NT2/D1 (cell line): ENCODE measurements at regions not wholly inside any gene's neighbourhood (a gene's known extent, or its start where the extent isn't known, plus 50 kb on each side); places are given as distances from the start of the nearest gene placed in this dataset.
"Not testable (repeated sequence)": the region's sequence is repeated elsewhere in the genome, so short reads cannot be mapped to it uniquely, and the experiment has no call there.

ENCODE experiments used
- DNase-seq: peaks from one replicate; pipeline ENCODE4 v3.0.0-alpha.2; 2011; ENCODE audit warnings: low read depth, low spot score
- H3K27me3 ChIP-seq: 2 replicates; pipeline ENCODE4 v1.6.0; 2011; ENCODE audit warnings: mild to moderate bottlenecking; ENCODE audit not compliant: insufficient read length, insufficient read depth
- H3K36me3 ChIP-seq: 2 replicates; pipeline ENCODE4 v1.6.1; 2011; ENCODE audit warnings: mild to moderate bottlenecking, low read length, mixed read lengths; ENCODE audit not compliant: insufficient read depth, insufficient read length
- H3K4me1 ChIP-seq: 2 replicates; pipeline ENCODE4 v1.5.1; 2011; ENCODE audit not compliant: insufficient read depth, insufficient read length
- H3K4me3 ChIP-seq: 2 replicates; pipeline ENCODE4 v1.5.1; 2011; ENCODE audit warnings: low read depth; ENCODE audit not compliant: insufficient read length
- H3K9ac ChIP-seq: 2 replicates; pipeline ENCODE4 v1.6.0; 2011; ENCODE audit warnings: low read depth; ENCODE audit not compliant: insufficient read length
- H3K9me3 ChIP-seq: 2 replicates; pipeline ENCODE4 v1.5.1; 2011; ENCODE audit warnings: mild to moderate bottlenecking, low read length; ENCODE audit not compliant: insufficient read depth
- SUZ12 ChIP-seq: IDR thresholded peaks from 2 replicates; pipeline ENCODE4 v1.6.1; 2011; ENCODE audit not compliant: insufficient read length, insufficient read depth; ENCODE audit errors: extremely low read depth
- YY1 ChIP-seq: IDR thresholded peaks from 2 replicates; pipeline ENCODE4 v1.6.1; 2011; ENCODE audit not compliant: insufficient read length, insufficient read depth
- ZNF274 ChIP-seq: IDR thresholded peaks from 2 replicates; pipeline ENCODE4 v1.6.1; 2011; ENCODE audit warnings: mild to moderate bottlenecking, low read depth, low read length

- Histone ChIP-seq H3K4me3 (no peak overlapping the region), H3K27me3 (no peaks in the 10 kb centered on the region), H3K9ac (no peak overlapping the region), H3K4me1 (peaks cover 3% of the 10 kb centered on the region), H3K9me3 (peaks cover 8% of the 10 kb centered on the region; the same call in 1 of the 2 replicates), H3K36me3 (no peaks in the 10 kb centered on the region)
- DNase-seq = no peak
- TF ChIP-seq SUZ12 (no peak), YY1 (no peak), ZNF274 (no peak)
Observed at GRCh38 chr12:131596115-131596514, 114.8 kb upstream of the SFSWAP start.

DNA sequence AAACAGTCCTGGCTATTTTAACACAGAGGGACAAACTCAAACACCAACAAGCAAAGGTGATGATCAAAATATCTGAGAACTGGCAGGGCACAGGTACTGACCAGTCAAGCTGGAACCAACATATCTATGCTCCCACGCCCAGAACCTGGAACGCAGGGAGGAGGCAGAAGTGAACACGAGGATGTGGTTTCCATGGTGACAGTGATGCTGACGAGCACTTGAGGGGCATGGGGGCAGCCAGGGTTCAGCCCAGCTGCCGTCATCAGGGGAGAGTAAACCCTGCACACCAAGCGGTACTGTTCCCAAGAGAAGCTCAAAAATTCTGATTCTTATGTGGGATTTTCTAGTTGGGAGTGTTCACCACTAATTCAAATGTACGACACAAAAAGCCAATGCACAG, 113.6 kb upstream of the SFSWAP start:
- H3K4me1 ChIP-seq = peaks cover 3% of the 10 kb centered on the region
- DNase-seq = no peak
- TF ChIP-seq ZNF274 = no peak
- TF ChIP-seq SUZ12 = no peak
- TF ChIP-seq YY1 = no peak
- peaks cover 4% of the 10 kb centered on the region; the same call in 1 of the 2 replicates for H3K9me3 ChIP-seq
- no peaks in the 10 kb centered on the region for H3K27me3 ChIP-seq
- no peak overlapping the region for H3K9ac ChIP-seq
- no peaks in the 10 kb centered on the region for H3K36me3 ChIP-seq
- H3K4me3 ChIP-seq = no peak overlapping the region

DNA sequence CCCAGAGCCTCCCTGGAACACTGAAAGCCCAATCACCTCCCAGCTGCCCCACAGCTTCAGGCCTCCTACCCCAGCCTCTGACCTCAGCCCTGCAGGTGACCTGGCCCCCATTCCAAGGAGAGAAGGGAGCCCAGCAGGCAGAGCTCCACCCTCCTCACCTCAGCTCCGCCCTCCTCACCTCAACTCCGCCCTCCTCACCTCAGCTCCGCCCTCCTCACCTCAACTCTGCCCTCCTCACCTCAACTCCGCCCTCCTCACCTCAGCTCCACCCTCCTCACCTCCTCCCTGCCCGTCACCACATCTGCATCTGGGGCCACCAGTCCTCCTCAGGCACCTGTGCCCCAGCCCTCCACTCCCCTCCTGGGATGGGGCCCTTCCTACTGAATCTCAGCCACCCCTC, 112.2 kb upstream of the SFSWAP start:
- Histone ChIP-seq H3K9me3 (no peaks in the 10 kb centered on the region), H3K4me3 (no peak overlapping the region), H3K27me3 (no peaks in the 10 kb centered on the region), H3K36me3 (no peaks in the 10 kb centered on the region), H3K4me1 (no peaks in the 10 kb centered on the region), H3K9ac (no peak overlapping the region)
- no peak for DNase-seq
- TF ChIP-seq SUZ12 = no peak
- no peak for TF ChIP-seq YY1
- TF ChIP-seq ZNF274 = no peak

- no peaks in the 10 kb centered on the region for H3K36me3 ChIP-seq
- no peaks in the 10 kb centered on the region for H3K27me3 ChIP-seq
- no peaks in the 10 kb centered on the region for H3K9me3 ChIP-seq
- no peak for TF ChIP-seq SUZ12
- TF ChIP-seq ZNF274 = no peak
- no peak for TF ChIP-seq YY1
- DNase-seq = no peak
- no peak overlapping the region for H3K4me3 ChIP-seq
- no peaks in the 10 kb centered on the region for H3K4me1 ChIP-seq
- H3K9ac ChIP-seq = no peak overlapping the region
Observed at GRCh38 chr12:131599190-131600159, 111.4 kb upstream of the SFSWAP start.

- H3K4me3 ChIP-seq = no peak overlapping the region
- no peaks in the 10 kb centered on the region for H3K27me3 ChIP-seq
- no peaks in the 10 kb centered on the region for H3K9me3 ChIP-seq
- no peaks in the 10 kb centered on the region for H3K4me1 ChIP-seq
- no peak for TF ChIP-seq ZNF274
- TF ChIP-seq YY1 = no peak
- TF ChIP-seq SUZ12 = no peak
- H3K36me3 ChIP-seq = no peaks in the 10 kb centered on the region
- H3K9ac ChIP-seq = no peak overlapping the region
- DNase-seq = no peak
Observed at GRCh38 chr12:131600160-131600532, 110.7 kb upstream of the SFSWAP start.

- not testable (repeated sequence) for H3K9ac ChIP-seq, DNase-seq, H3K4me3 ChIP-seq, H3K27me3 ChIP-seq, H3K4me1 ChIP-seq, H3K9me3 ChIP-seq, H3K36me3 ChIP-seq
Observed at GRCh38 chr12:131601499-131601898, 109.4 kb upstream of the SFSWAP start.

DNA sequence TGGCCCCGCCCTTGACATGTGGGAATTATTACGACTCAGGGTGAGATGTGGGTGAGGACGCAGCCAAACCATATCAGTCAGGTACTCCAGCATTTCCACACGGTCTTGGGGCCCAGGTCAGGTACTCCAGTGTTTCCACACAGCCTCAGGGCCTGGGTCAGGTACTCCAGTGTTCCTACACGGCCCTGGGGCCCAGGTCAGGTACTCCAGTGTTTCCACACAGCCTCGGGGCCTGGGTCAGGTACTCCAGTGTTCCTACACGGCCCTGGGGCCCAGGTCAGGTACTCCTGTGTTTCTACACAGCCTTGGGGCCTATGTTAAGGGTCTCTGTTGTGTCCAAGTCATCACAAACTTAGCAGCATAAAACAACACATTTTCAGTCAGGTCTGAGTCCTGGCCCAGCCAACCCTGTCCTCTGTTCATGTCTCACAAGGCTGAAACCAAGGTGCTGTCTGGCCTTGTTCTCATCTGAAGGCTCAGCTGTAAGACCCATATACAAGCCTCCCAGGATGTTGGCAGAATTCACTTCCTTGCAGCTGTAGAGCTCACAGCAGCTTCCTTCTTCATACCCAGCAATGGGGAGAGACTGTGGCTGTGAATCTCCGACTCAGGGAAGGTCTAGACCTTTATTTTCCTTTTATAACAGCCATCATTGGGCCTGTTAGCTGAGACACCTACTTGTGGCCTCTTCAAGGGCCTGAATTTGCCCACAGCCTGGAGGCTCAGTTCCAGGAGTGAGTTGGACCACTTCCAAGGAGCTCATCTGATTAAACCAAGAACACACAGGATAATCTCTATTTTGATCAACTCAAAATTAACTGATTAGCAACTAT, 107.6 kb upstream of the SFSWAP start:
- H3K4me3 ChIP-seq = no peak overlapping the region
- H3K4me1 ChIP-seq = no peaks in the 10 kb centered on the region
- H3K9me3 ChIP-seq = no peaks in the 10 kb centered on the region
- H3K36me3 ChIP-seq = no peaks in the 10 kb centered on the region
- DNase-seq = no peak
- H3K27me3 ChIP-seq = no peaks in the 10 kb centered on the region
- TF ChIP-seq SUZ12 (no peak), ZNF274 (no peak)
- no peak overlapping the region for H3K9ac ChIP-seq
